Upper lobe of left lung (tissue), 4 donors: ENCODE measurements at regions not wholly inside any gene's neighbourhood (a gene's known extent, or its start where the extent isn't known, plus 50 kb on each side); places are given as distances from the start of the nearest gene placed in this dataset.

Experiments used
- CTCF ChIP-seq, 6 experiments: fragments of 450-650 bp in 4 of 6; fragments of 200-600 bp in 2 of 6; sonication (generic) in 2 of 6; IDR thresholded peaks; one replicate each; pipeline ENCODE4 v1.5.1; 2016 to 2019; ENCODE audit warnings: antibody characterized with exemption in 6 of 6
- EP300 ChIP-seq, 4 donors: sonication (generic); formaldehyde crosslinking; IDR thresholded peaks; one replicate each; pipeline ENCODE4 v1.5.1; 2017; ENCODE audit warnings: antibody characterized with exemption in 4 of 4, control low read depth in 2 of 4
- POLR2AphosphoS5 ChIP-seq, 2 donors: sonication (generic); formaldehyde crosslinking; IDR thresholded peaks; one replicate each; pipeline ENCODE4 v1.5.1; 2017; ENCODE audit warnings: antibody characterized with exemption in 2 of 2

- TF ChIP-seq CTCF (IDR thresholded peaks at IDR 0.05) (no peak), EP300 (IDR thresholded peaks at IDR 0.05) (no peak), POLR2AphosphoS5 (IDR thresholded peaks at IDR 0.05) (no peak)
Measured at GRCh38 chr1:72780212-72780611, 497.9 kb upstream of the NEGR1 start.
